D721Med (cell line): ENCODE measurements at regions not wholly inside any gene's neighbourhood (a gene's known extent, or its start where the extent isn't known, plus 50 kb on each side); places are given as distances from the start of the nearest gene placed in this dataset.
"Not testable (repeated sequence)": the region's sequence is repeated elsewhere in the genome, so short reads cannot be mapped to it uniquely, and the experiment has no call there.

ENCODE experiments used
- DNase-seq: peaks from one replicate; pipeline ENCODE4 v3.0.0; 2011; ENCODE audit warnings: low spot score; ENCODE audit not compliant: insufficient read length
- FAIRE-seq: peaks from 2 replicates; lab custom pipeline; 2011; peaks lifted over from hg19 to GRCh38; lab: Jason Lieb, UNC

- not testable (repeated sequence) for FAIRE-seq, DNase-seq
These were observed 62.8 kb downstream of the ARHGAP11B start for GRCh38 chr15:30688684-30689083.

- not testable (repeated sequence) for DNase-seq, FAIRE-seq
These were observed 64.2 kb downstream of the ARHGAP11B start for GRCh38 chr15:30690153-30690552.

- not testable (repeated sequence) for DNase-seq, FAIRE-seq
These were observed 69.9 kb downstream of the ARHGAP11B start for GRCh38 chr15:30695811-30696210.

GRCh38 chr15:30696439-30697314 is 70.7 kb downstream of the ARHGAP11B start:
- FAIRE-seq, DNase-seq: not testable (repeated sequence)

GRCh38 chr15:30697315-30697685 is 71.4 kb downstream of the ARHGAP11B start:
- DNase-seq, FAIRE-seq: not testable (repeated sequence)

GRCh38 chr15:30700006-30700597 is 74.2 kb downstream of the ARHGAP11B start:
- not testable (repeated sequence) for DNase-seq, FAIRE-seq

GRCh38 chr15:30707976-30708685 is 82.2 kb downstream of the ARHGAP11B start:
- not testable (repeated sequence) for FAIRE-seq, DNase-seq

- FAIRE-seq, DNase-seq: not testable (repeated sequence)
These were observed 82.9 kb downstream of the ARHGAP11B start for GRCh38 chr15:30708809-30709208.

- FAIRE-seq, DNase-seq: not testable (repeated sequence)
These were observed 92.2 kb downstream of the ARHGAP11B start for GRCh38 chr15:30718038-30718643.

GRCh38 chr15:30719363-30719762 is 93.4 kb downstream of the ARHGAP11B start:
- DNase-seq, FAIRE-seq: not testable (repeated sequence)

GRCh38 chr15:30720825-30721224 is 94.9 kb downstream of the ARHGAP11B start:
- FAIRE-seq, DNase-seq: not testable (repeated sequence)

GRCh38 chr15:30721529-30721928 is 95.6 kb downstream of the ARHGAP11B start:
- DNase-seq, FAIRE-seq: not testable (repeated sequence)

- DNase-seq, FAIRE-seq: not testable (repeated sequence)
These were observed 97.7 kb downstream of the ARHGAP11B start for GRCh38 chr15:30723540-30724175.

GRCh38 chr15:30729880-30730590 is 104.1 kb downstream of the ARHGAP11B start:
- not testable (repeated sequence) for DNase-seq, FAIRE-seq

- not testable (repeated sequence) for FAIRE-seq
These were observed 104.7 kb downstream of the ARHGAP11B start for GRCh38 chr15:30730633-30731032.

GRCh38 chr15:30732100-30732499 is 106.2 kb downstream of the ARHGAP11B start:
- not testable (repeated sequence) for FAIRE-seq, DNase-seq

More at GRCh38 chr15:30730633-30731032, 104.7 kb downstream of the ARHGAP11B start:
- not testable (repeated sequence) for DNase-seq

- FAIRE-seq, DNase-seq: not testable (repeated sequence)
These were observed 110.1 kb downstream of the ARHGAP11B start for GRCh38 chr15:30735884-30736564.

GRCh38 chr15:30742796-30743195 is 116.9 kb downstream of the ARHGAP11B start:
- not testable (repeated sequence) for DNase-seq, FAIRE-seq
